Testis (tissue), 2 donors: ENCODE measurements at regions not wholly inside any gene's neighbourhood (a gene's known extent, or its start where the extent isn't known, plus 50 kb on each side); places are given as distances from the start of the nearest gene placed in this dataset.

Experiments
- POLR2A ChIP-seq: fragments of 450-650 bp; IDR thresholded peaks from one replicate; pipeline ENCODE4 v1.6.1; 2017; ENCODE audit warnings: antibody characterized with exemption, mild to moderate bottlenecking, moderate library complexity
- TF ChIP-seq, protein P1 (sequence below), 3 experiments: fragments of 450-650 bp in 2 of 3; fragments of 200-600 bp in 1 of 3; sonication (generic) in 1 of 3; IDR thresholded peaks; one replicate each; pipeline ENCODE4 v1.5.1; 2016 to 2019; ENCODE audit warnings: antibody characterized with exemption in 3 of 3, mild to moderate bottlenecking in 2 of 3, moderate library complexity in 1 of 3

DNA sequence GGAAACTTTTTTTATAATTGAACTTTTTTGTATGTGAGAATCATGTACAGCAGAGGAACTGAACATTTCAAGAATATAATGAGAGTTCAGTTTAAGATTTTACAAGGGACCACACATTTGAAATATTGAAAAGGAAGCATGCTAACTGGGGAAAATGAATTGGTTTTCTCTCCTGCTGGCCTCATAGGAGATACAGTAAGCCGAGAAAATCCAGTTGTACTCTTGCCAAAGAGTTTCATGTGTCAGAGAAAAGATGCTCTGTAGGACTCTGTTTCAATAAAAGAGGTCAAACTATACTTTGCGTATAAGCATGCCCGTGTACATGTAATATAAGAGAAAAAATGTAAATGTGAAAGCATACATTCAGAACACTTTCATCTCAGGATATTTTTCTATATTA, 393.5 kb upstream of the NRSN1 start:
- TF ChIP-seq, protein P1, sequence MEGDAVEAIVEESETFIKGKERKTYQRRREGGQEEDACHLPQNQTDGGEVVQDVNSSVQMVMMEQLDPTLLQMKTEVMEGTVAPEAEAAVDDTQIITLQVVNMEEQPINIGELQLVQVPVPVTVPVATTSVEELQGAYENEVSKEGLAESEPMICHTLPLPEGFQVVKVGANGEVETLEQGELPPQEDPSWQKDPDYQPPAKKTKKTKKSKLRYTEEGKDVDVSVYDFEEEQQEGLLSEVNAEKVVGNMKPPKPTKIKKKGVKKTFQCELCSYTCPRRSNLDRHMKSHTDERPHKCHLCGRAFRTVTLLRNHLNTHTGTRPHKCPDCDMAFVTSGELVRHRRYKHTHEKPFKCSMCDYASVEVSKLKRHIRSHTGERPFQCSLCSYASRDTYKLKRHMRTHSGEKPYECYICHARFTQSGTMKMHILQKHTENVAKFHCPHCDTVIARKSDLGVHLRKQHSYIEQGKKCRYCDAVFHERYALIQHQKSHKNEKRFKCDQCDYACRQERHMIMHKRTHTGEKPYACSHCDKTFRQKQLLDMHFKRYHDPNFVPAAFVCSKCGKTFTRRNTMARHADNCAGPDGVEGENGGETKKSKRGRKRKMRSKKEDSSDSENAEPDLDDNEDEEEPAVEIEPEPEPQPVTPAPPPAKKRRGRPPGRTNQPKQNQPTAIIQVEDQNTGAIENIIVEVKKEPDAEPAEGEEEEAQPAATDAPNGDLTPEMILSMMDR (IDR thresholded peaks at IDR 0.05): no peak
- TF ChIP-seq POLR2A: no peak
